Liver (tissue), 8 donors: ENCODE measurements at regions not wholly inside any gene's neighbourhood (a gene's known extent, or its start where the extent isn't known, plus 50 kb on each side); places are given as distances from the start of the nearest gene placed in this dataset.

Experiments used
- DNase-seq: peaks from one replicate; pipeline ENCODE4 v3.0.0-alpha.2; 2017; ENCODE audit warnings: low spot score
- H3K27ac ChIP-seq, 2 donors: one replicate each; pipeline ENCODE4 v1.7.0; 2013; ENCODE audit warnings: inconsistent platforms in 2 of 2, low read length in 2 of 2, control low read depth in 1 of 2, low read depth in 1 of 2, mild to moderate bottlenecking in 1 of 2
- H3K27me3 ChIP-seq, 4 donors: one replicate each; pipeline versions ENCODE4 v1.6.1 to v1.7.0; 2013; ENCODE audit warnings: low read length in 3 of 4, inconsistent platforms in 1 of 4, mild to moderate bottlenecking in 1 of 4, moderate library complexity in 1 of 4; ENCODE audit not compliant: control insufficient read depth in 4 of 4, insufficient read depth in 4 of 4
- H3K36me3 ChIP-seq, 4 donors: one replicate each; pipeline versions ENCODE4 v1.6.1 to v1.7.0; 2013; ENCODE audit warnings: low read length in 3 of 4, mild to moderate bottlenecking in 3 of 4, low read depth in 1 of 4, moderate library complexity in 1 of 4; ENCODE audit not compliant: control insufficient read depth in 4 of 4, insufficient read depth in 3 of 4
- H3K4me1 ChIP-seq, 4 donors: one replicate each; pipeline versions ENCODE4 v1.6.1 to v1.7.0; 2013; ENCODE audit warnings: low read length in 3 of 4, mild to moderate bottlenecking in 3 of 4, moderate library complexity in 1 of 4; ENCODE audit not compliant: control insufficient read depth in 4 of 4, insufficient read depth in 4 of 4
- H3K4me3 ChIP-seq, 3 donors: one replicate each; pipeline versions ENCODE4 v1.6.1 to v1.7.0; 2013; ENCODE audit warnings: low read length in 3 of 3, control low read depth in 1 of 3, low read depth in 1 of 3, mild to moderate bottlenecking in 1 of 3
- H3K9ac ChIP-seq, 2 donors: one replicate each; pipeline ENCODE4 v1.7.0; 2013; ENCODE audit warnings: low read length in 2 of 2, mild to moderate bottlenecking in 2 of 2, moderate library complexity in 2 of 2, control low read depth in 1 of 2, low read depth in 1 of 2
- H3K9me3 ChIP-seq, 4 donors: one replicate each; pipeline versions ENCODE4 v1.6.1 to v1.7.0; 2013; ENCODE audit warnings: low read length in 3 of 4; ENCODE audit not compliant: control insufficient read depth in 4 of 4
- EGR1 ChIP-seq, 2 donors: IDR thresholded peaks; 2 replicates each; pipeline ENCODE4 v1.6.1; 2016 to 2018; ENCODE audit warnings: antibody characterized with exemption in 2 of 2, low read depth in 2 of 2
- FOXA1 ChIP-seq: IDR thresholded peaks from 2 replicates; pipeline ENCODE4 v1.6.1; 2016; ENCODE audit warnings: antibody characterized with exemption
- FOXA2 ChIP-seq: IDR thresholded peaks from 2 replicates; pipeline ENCODE4 v1.6.1; 2016; ENCODE audit warnings: antibody characterized with exemption
- HNF4A ChIP-seq, 2 donors: conservative IDR thresholded peaks; 2 replicates each; pipeline ENCODE4 v1.6.1; 2016; ENCODE audit warnings: antibody characterized with exemption in 2 of 2, mild to moderate bottlenecking in 2 of 2
- HNF4G ChIP-seq: IDR thresholded peaks from 2 replicates; pipeline ENCODE4 v1.6.1; 2016; ENCODE audit warnings: antibody characterized with exemption
- JUND ChIP-seq, 2 donors: IDR thresholded peaks; 2 replicates each; pipeline ENCODE4 v1.6.1; 2016; ENCODE audit warnings: antibody characterized with exemption in 2 of 2
- NR2F2 ChIP-seq: IDR thresholded peaks from 2 replicates; pipeline ENCODE4 v1.6.1; 2016; ENCODE audit warnings: antibody characterized with exemption
- RXRA ChIP-seq, 2 donors: IDR thresholded peaks; 2 replicates each; pipeline ENCODE4 v1.6.1; 2017 to 2018; ENCODE audit warnings: antibody characterized with exemption in 2 of 2, mild to moderate bottlenecking in 1 of 2
- SP1 ChIP-seq: IDR thresholded peaks from 2 replicates; pipeline ENCODE4 v1.6.1; 2018; ENCODE audit warnings: antibody characterized with exemption, mild to moderate bottlenecking
- TAF1 ChIP-seq: conservative IDR thresholded peaks from 2 replicates; pipeline ENCODE4 v1.6.1; 2016; ENCODE audit warnings: antibody characterized with exemption, mild to moderate bottlenecking
- YY1 ChIP-seq: IDR thresholded peaks from 2 replicates; pipeline ENCODE4 v1.6.1; 2016; ENCODE audit warnings: antibody characterized with exemption, mild to moderate bottlenecking
- WGBS: extraction: QIAGEN DNeasy Blood & Tissue Kit; methylation state at CpG from one replicate; pipeline ENCODE4 v1.1.7; 2013; 5-methylcytosine and 5-hydroxymethylcytosine counted together
- TF ChIP-seq, protein P1 (sequence below): IDR thresholded peaks from 2 replicates; pipeline ENCODE4 v1.6.1; 2016; ENCODE audit warnings: antibody characterized with exemption
- TF ChIP-seq, protein P2 (sequence below): IDR thresholded peaks from 2 replicates; pipeline ENCODE4 v1.6.1; 2016; ENCODE audit warnings: antibody characterized with exemption
- TF ChIP-seq, protein P3 (sequence below): IDR thresholded peaks from 2 replicates; pipeline ENCODE4 v1.6.1; 2016; ENCODE audit warnings: antibody characterized with exemption
- TF ChIP-seq, protein P4 (sequence below): fragments of 150-350 bp; IDR thresholded peaks from 2 replicates; pipeline ENCODE4 v1.5.1; 2017; ENCODE audit warnings: improper control_type of control experiment, low read depth, low read length; ENCODE audit not compliant: missing input control
- TF ChIP-seq, protein P5 (sequence below): IDR thresholded peaks from 2 replicates; pipeline ENCODE4 v1.6.1; 2016; ENCODE audit warnings: antibody characterized with exemption, mild to moderate bottlenecking
- donor health status: healthy.
- donor health status: healthy.
- donor health status: healthy.
- donor health status: healthy.
- donor health status: healthy.

DNA sequence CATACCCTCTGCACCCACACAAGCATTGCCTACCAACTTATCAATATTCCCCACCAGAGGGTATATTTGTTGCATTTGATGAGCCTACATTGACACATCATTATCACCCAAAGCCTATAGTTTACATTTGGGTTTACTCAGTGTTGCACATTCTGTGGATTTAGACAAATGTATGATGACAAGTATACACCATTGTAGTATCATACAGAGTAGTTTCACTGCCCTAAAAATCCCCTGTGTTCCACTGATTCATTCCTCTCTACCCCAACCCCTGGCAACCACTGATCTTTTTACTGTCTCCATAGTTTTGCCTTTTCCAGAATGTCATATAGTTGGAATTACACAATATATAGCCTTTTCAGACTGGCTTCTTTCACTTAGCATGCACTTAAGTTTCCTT is 85.7 kb upstream of the CPLX2 start:
- Histone ChIP-seq H3K27me3 (peaks cover 0 to 9% (median 0%) of the 10 kb centered on the region in 4 donors), H3K27ac (no peak overlapping the region), H3K4me1 (no peaks in the 10 kb centered on the region), H3K9me3 (peaks cover 0 to 2% (median 0%) of the 10 kb centered on the region in 4 donors), H3K9ac (no peak overlapping the region), H3K36me3 (no peaks in the 10 kb centered on the region), H3K4me3 (no peak overlapping the region)
- DNase-seq, result no peak
- TF ChIP-seq EGR1 (IDR thresholded peaks at IDR 0.05; ENCODE audit: low read depth in 2 of 2), result no peak
- no peak for TF ChIP-seq TAF1
- no peak for TF ChIP-seq FOXA2
- no peak for TF ChIP-seq HNF4G
- TF ChIP-seq, protein P1, sequence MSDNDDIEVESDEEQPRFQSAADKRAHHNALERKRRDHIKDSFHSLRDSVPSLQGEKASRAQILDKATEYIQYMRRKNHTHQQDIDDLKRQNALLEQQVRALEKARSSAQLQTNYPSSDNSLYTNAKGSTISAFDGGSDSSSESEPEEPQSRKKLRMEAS, result no peak
- TF ChIP-seq YY1, result no peak
- no peak for TF ChIP-seq RXRA (IDR thresholded peaks at IDR 0.05)
- TF ChIP-seq HNF4A (conservative IDR thresholded peaks at IDR 0.05), result no peak
- TF ChIP-seq NR2F2, result no peak
- TF ChIP-seq, protein P2, sequence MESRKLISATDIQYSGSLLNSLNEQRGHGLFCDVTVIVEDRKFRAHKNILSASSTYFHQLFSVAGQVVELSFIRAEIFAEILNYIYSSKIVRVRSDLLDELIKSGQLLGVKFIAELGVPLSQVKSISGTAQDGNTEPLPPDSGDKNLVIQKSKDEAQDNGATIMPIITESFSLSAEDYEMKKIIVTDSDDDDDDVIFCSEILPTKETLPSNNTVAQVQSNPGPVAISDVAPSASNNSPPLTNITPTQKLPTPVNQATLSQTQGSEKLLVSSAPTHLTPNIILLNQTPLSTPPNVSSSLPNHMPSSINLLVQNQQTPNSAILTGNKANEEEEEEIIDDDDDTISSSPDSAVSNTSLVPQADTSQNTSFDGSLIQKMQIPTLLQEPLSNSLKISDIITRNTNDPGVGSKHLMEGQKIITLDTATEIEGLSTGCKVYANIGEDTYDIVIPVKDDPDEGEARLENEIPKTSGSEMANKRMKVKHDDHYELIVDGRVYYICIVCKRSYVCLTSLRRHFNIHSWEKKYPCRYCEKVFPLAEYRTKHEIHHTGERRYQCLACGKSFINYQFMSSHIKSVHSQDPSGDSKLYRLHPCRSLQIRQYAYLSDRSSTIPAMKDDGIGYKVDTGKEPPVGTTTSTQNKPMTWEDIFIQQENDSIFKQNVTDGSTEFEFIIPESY, result no peak
- no peak for TF ChIP-seq FOXA1
- TF ChIP-seq, protein P3, sequence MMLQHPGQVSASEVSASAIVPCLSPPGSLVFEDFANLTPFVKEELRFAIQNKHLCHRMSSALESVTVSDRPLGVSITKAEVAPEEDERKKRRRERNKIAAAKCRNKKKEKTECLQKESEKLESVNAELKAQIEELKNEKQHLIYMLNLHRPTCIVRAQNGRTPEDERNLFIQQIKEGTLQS, result no peak
- TF ChIP-seq, protein P4, sequence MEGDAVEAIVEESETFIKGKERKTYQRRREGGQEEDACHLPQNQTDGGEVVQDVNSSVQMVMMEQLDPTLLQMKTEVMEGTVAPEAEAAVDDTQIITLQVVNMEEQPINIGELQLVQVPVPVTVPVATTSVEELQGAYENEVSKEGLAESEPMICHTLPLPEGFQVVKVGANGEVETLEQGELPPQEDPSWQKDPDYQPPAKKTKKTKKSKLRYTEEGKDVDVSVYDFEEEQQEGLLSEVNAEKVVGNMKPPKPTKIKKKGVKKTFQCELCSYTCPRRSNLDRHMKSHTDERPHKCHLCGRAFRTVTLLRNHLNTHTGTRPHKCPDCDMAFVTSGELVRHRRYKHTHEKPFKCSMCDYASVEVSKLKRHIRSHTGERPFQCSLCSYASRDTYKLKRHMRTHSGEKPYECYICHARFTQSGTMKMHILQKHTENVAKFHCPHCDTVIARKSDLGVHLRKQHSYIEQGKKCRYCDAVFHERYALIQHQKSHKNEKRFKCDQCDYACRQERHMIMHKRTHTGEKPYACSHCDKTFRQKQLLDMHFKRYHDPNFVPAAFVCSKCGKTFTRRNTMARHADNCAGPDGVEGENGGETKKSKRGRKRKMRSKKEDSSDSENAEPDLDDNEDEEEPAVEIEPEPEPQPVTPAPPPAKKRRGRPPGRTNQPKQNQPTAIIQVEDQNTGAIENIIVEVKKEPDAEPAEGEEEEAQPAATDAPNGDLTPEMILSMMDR, result no peak
- no peak for TF ChIP-seq JUND (IDR thresholded peaks at IDR 0.05)
- TF ChIP-seq, protein P5, sequence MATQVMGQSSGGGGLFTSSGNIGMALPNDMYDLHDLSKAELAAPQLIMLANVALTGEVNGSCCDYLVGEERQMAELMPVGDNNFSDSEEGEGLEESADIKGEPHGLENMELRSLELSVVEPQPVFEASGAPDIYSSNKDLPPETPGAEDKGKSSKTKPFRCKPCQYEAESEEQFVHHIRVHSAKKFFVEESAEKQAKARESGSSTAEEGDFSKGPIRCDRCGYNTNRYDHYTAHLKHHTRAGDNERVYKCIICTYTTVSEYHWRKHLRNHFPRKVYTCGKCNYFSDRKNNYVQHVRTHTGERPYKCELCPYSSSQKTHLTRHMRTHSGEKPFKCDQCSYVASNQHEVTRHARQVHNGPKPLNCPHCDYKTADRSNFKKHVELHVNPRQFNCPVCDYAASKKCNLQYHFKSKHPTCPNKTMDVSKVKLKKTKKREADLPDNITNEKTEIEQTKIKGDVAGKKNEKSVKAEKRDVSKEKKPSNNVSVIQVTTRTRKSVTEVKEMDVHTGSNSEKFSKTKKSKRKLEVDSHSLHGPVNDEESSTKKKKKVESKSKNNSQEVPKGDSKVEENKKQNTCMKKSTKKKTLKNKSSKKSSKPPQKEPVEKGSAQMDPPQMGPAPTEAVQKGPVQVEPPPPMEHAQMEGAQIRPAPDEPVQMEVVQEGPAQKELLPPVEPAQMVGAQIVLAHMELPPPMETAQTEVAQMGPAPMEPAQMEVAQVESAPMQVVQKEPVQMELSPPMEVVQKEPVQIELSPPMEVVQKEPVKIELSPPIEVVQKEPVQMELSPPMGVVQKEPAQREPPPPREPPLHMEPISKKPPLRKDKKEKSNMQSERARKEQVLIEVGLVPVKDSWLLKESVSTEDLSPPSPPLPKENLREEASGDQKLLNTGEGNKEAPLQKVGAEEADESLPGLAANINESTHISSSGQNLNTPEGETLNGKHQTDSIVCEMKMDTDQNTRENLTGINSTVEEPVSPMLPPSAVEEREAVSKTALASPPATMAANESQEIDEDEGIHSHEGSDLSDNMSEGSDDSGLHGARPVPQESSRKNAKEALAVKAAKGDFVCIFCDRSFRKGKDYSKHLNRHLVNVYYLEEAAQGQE, result no peak

DNA sequence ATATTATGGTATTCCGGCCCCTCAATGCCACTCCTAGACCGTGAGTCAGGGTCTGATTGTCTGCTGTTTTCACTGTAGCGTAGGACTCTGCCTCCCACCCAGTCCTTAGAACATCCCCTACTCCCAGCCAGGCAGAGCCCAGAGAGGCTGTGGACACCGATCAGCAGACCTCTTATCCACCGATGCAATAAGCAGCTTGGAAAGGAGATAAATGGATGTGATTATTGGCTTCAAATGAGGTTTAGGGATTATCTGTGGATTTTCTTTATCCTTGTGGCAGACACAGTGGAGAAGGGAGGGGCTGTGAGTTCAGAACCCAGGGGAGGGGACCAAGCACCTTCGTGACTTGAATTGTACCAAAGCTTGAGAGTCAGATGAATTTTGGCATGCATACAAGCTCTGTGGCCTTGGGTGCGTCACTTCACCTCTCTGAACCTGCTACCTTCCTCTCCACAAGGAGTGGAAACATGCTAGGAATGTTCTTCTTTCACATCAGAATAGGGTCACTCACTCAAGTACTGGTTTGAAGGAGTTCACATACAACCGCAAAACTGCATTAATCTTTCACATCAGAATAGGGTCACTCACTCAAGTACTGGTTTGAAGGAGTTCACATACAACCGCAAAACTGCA is 83.1 kb upstream of the CPLX2 start:
- H3K9me3 ChIP-seq, result peaks cover 0 to 2% (median 0%) of the 10 kb centered on the region in 4 donors
- H3K9ac ChIP-seq, result no peak overlapping the region
- H3K36me3 ChIP-seq, result no peaks in the 10 kb centered on the region
- no peak overlapping the region for H3K27ac ChIP-seq
- DNase-seq, result no peak
- TF ChIP-seq, protein P3, result no peak
- TF ChIP-seq SP1, result no peak
- no peak for TF ChIP-seq JUND (IDR thresholded peaks at IDR 0.05)
- no peak for TF ChIP-seq FOXA1
- TF ChIP-seq RXRA (IDR thresholded peaks at IDR 0.05), result no peak
- TF ChIP-seq, protein P4, result no peak
- TF ChIP-seq HNF4A (conservative IDR thresholded peaks at IDR 0.05), result no peak
- H3K4me1 ChIP-seq, result no peaks in the 10 kb centered on the region
- 72% methylated on average over 9 of the region's 9 CpGs for WGBS
- peaks cover 0 to 9% (median 0%) of the 10 kb centered on the region in 4 donors for H3K27me3 ChIP-seq
- no peak overlapping the region for H3K4me3 ChIP-seq
